ENCODE measurements at regions not wholly inside any gene's neighbourhood (a gene's known extent, or its start where the extent isn't known, plus 50 kb on each side); places are given as distances from the start of the nearest gene placed in this dataset.
"Not testable (repeated sequence)": the region's sequence is repeated elsewhere in the genome, so short reads cannot be mapped to it uniquely, and the experiment has no call there.

- no peak for TF ChIP-seq CTCF (IDR thresholded peaks at IDR 0.05)
- Histone ChIP-seq H3K36me3 (no peaks in the 10 kb centered on the region), H3K27me3 (no peaks in the 10 kb centered on the region), H3K4me3 (no peak overlapping the region), H3K4me1 (no peaks in the 10 kb centered on the region), H3K27ac (no peak overlapping the region), H3K9me3 (no peaks in the 10 kb centered on the region)
- DNase-seq (ENCODE audit: low spot score in 2 of 2) = no peak
- intact Hi-C loops (cut with DNase I) = no loop called here
These were observed 158.5 kb upstream of the AUTS2 start for GRCh38 chr7:69439636-69440325.

- intact Hi-C loops (cut with DNase I) = no loop called here
- Histone ChIP-seq H3K27me3 (no peaks in the 10 kb centered on the region), H3K4me3 (no peak overlapping the region), H3K9me3 (no peaks in the 10 kb centered on the region), H3K27ac (no peak overlapping the region), H3K36me3 (no peaks in the 10 kb centered on the region), H3K4me1 (no peaks in the 10 kb centered on the region)
- no peak for DNase-seq (ENCODE audit: low spot score in 2 of 2)
- no peak for TF ChIP-seq CTCF (IDR thresholded peaks at IDR 0.05)
These were observed 157.3 kb upstream of the AUTS2 start for GRCh38 chr7:69440976-69441375.

- Histone ChIP-seq H3K36me3 (no peaks in the 10 kb centered on the region), H3K9me3 (no peaks in the 10 kb centered on the region), H3K27ac (no peak overlapping the region), H3K27me3 (no peaks in the 10 kb centered on the region), H3K4me3 (no peak overlapping the region), H3K4me1 (no peaks in the 10 kb centered on the region)
- DNase-seq (ENCODE audit: low spot score in 2 of 2) = no peak
- no peak for TF ChIP-seq CTCF (IDR thresholded peaks at IDR 0.05)
- intact Hi-C loops (cut with DNase I) = no loop called here
These were observed 155.1 kb upstream of the AUTS2 start for GRCh38 chr7:69443136-69443535.

GRCh38 chr7:69445541-69445940, 152.7 kb upstream of the AUTS2 start:
- Histone ChIP-seq H3K36me3 (no peaks in the 10 kb centered on the region), H3K27me3 (no peaks in the 10 kb centered on the region), H3K4me3 (no peak overlapping the region), H3K4me1 (no peaks in the 10 kb centered on the region), H3K27ac (no peak overlapping the region), H3K9me3 (no peaks in the 10 kb centered on the region)
- no peak for DNase-seq (ENCODE audit: low spot score in 2 of 2)
- intact Hi-C loops (cut with DNase I) = no loop called here
- no peak for TF ChIP-seq CTCF (IDR thresholded peaks at IDR 0.05)

GRCh38 chr7:69446213-69446612, 152.1 kb upstream of the AUTS2 start:
- H3K4me1 ChIP-seq; DNase-seq (ENCODE audit: low spot score in 2 of 2); H3K27me3 ChIP-seq; intact Hi-C loops (cut with DNase I); H3K4me3 ChIP-seq; H3K9me3 ChIP-seq; H3K36me3 ChIP-seq; H3K27ac ChIP-seq: not testable (repeated sequence)

GRCh38 chr7:69448071-69448470, 150.2 kb upstream of the AUTS2 start:
- H3K36me3 ChIP-seq = no peaks in the 10 kb centered on the region
- no peak for TF ChIP-seq CTCF (IDR thresholded peaks at IDR 0.05)
- no peak for DNase-seq (ENCODE audit: low spot score in 2 of 2)
- no peak overlapping the region for H3K27ac ChIP-seq
- no peaks in the 10 kb centered on the region for H3K9me3 ChIP-seq
- no peaks in the 10 kb centered on the region for H3K27me3 ChIP-seq
- H3K4me3 ChIP-seq = no peak overlapping the region
- intact Hi-C loops (cut with DNase I) = no loop called here
- no peaks in the 10 kb centered on the region for H3K4me1 ChIP-seq
